ENCODE measurements at regions not wholly inside any gene's neighbourhood (a gene's known extent, or its start where the extent isn't known, plus 50 kb on each side); places are given as distances from the start of the nearest gene placed in this dataset.
A peak's percentile ranks its signal among the peaks of the same experiment; 100 is the strongest.

- DNase-seq (ENCODE audit: low read depth): no peak
Observed at GRCh38 chr9:120001536-120001935, 578.4 kb downstream of the CDK5RAP2 start.

GRCh38 chr9:119998614-119999013 is 581.4 kb downstream of the CDK5RAP2 start:
- no peak for DNase-seq (ENCODE audit: low read depth)

GRCh38 chr9:119991797-119992196 is 588.2 kb downstream of the CDK5RAP2 start:
- no peak for DNase-seq (ENCODE audit: low read depth)

- no peak for DNase-seq (ENCODE audit: low read depth)
Observed at GRCh38 chr9:119986713-119987112, 593.3 kb downstream of the CDK5RAP2 start.

GRCh38 chr9:119986205-119986604 is 593.8 kb downstream of the CDK5RAP2 start:
- no peak for DNase-seq (ENCODE audit: low read depth)

- no peak for DNase-seq (ENCODE audit: low read depth)
Observed at GRCh38 chr9:119974026-119974425, 604.8 kb upstream of the BRINP1 start.

- DNase-seq (ENCODE audit: low read depth): peak; percentile 2
Observed at GRCh38 chr9:119968836-119969707, 599.8 kb upstream of the BRINP1 start.

- DNase-seq (ENCODE audit: low read depth): no peak
Observed at GRCh38 chr9:119967867-119968535, 598.8 kb upstream of the BRINP1 start.

- no peak for DNase-seq (ENCODE audit: low read depth)
Observed at GRCh38 chr9:119963798-119964372, 594.6 kb upstream of the BRINP1 start.

GRCh38 chr9:119963258-119963797 is 594.1 kb upstream of the BRINP1 start:
- no peak for DNase-seq (ENCODE audit: low read depth)

GRCh38 chr9:119961774-119962424 is 592.7 kb upstream of the BRINP1 start:
- DNase-seq (ENCODE audit: low read depth): no peak

- no peak for DNase-seq (ENCODE audit: low read depth)
Observed at GRCh38 chr9:119959846-119960545, 590.8 kb upstream of the BRINP1 start.

- no peak for DNase-seq (ENCODE audit: low read depth)
Observed at GRCh38 chr9:119956111-119956510, 586.9 kb upstream of the BRINP1 start.

GRCh38 chr9:119955276-119955675 is 586.0 kb upstream of the BRINP1 start:
- DNase-seq (ENCODE audit: low read depth): no peak

GRCh38 chr9:119951591-119951990 is 582.4 kb upstream of the BRINP1 start:
- DNase-seq (ENCODE audit: low read depth): no peak

GRCh38 chr9:119951090-119951489 is 581.9 kb upstream of the BRINP1 start:
- DNase-seq (ENCODE audit: low read depth): no peak

GRCh38 chr9:119945686-119946085 is 576.5 kb upstream of the BRINP1 start:
- DNase-seq (ENCODE audit: low read depth): no peak

GRCh38 chr9:119941091-119941490 is 571.9 kb upstream of the BRINP1 start:
- DNase-seq (ENCODE audit: low read depth): no peak

GRCh38 chr9:119938871-119939270 is 569.6 kb upstream of the BRINP1 start:
- no peak for DNase-seq (ENCODE audit: low read depth)

- no peak for DNase-seq (ENCODE audit: low read depth)
Observed at GRCh38 chr9:119934497-119934896, 565.3 kb upstream of the BRINP1 start.

- no peak for DNase-seq (ENCODE audit: low read depth)
Observed at GRCh38 chr9:119933191-119933590, 564.0 kb upstream of the BRINP1 start.

- no peak for DNase-seq (ENCODE audit: low read depth)
Observed at GRCh38 chr9:119924736-119925135, 555.5 kb upstream of the BRINP1 start.

All from T follicular helper cell (primary cell).